ENCODE measurements at regions not wholly inside any gene's neighbourhood (a gene's known extent, or its start where the extent isn't known, plus 50 kb on each side); places are given as distances from the start of the nearest gene placed in this dataset.
A peak's percentile ranks its signal among the peaks of the same experiment; 100 is the strongest.

DNA sequence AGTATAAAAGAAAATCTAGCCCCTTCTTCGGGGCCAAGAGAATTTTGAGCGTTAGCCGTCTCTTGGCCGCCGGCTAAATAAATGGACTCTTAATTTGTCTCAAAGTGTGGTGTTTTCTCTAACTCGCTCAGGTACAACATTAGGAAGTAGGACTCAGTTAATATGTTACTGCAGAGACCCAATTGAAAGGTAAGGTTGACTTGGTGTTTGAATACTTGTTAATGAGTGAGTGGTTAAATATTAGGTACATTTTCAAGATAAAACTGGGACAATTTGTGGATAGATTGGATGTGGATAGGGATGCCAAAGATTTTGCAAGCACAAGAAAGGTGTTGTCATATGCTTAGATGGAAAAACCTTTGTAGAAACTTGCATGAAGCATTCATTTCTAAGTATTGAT lies 1177.3 kb upstream of the CDH18 start:
- no peak for TF ChIP-seq POLR2A (IDR thresholded peaks at IDR 0.05; ENCODE audit: low read depth, low read length)
- no peak for DNase-seq (ENCODE audit: insufficient read length, low spot score)
- no peak for FAIRE-seq

GRCh38 chr5:21164425-21164824 lies 1176.4 kb upstream of the CDH18 start:
- no peak for FAIRE-seq
- no peak for TF ChIP-seq POLR2A (IDR thresholded peaks at IDR 0.05; ENCODE audit: low read depth, low read length)

GRCh38 chr5:21159510-21160059 lies 1171.6 kb upstream of the CDH18 start:
- no peak for TF ChIP-seq POLR2A (IDR thresholded peaks at IDR 0.05; ENCODE audit: low read depth, low read length)
- DNase-seq (ENCODE audit: insufficient read length, low spot score) (no peak), FAIRE-seq (no peak)

More at GRCh38 chr5:21164425-21164824, 1176.4 kb upstream of the CDH18 start:
- DNase-seq (ENCODE audit: insufficient read length, low spot score): no peak

DNA sequence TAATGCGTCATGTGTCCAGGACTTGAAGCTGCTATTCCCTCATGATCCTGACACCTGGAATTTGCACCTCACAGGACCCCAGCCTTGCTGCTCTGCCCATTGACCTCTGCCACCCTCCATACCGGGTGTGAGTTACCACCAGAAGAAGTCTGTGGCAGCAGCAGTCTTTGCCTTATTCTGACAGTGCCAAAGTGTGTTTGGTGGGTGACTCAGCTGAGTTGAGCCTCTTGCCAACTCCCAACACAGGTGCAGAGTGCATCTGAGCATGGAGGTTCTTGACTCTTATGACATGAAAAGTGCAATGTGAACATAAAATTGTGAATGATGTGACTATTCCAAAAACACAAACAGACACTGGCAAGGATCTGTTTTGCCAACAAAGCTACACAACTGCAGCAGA lies 1166.5 kb upstream of the CDH18 start:
- DNase-seq (ENCODE audit: insufficient read length, low spot score) (no peak), FAIRE-seq (peak; percentile 98)
- no peak for TF ChIP-seq POLR2A (IDR thresholded peaks at IDR 0.05; ENCODE audit: low read depth, low read length)

- peak; percentile 17 for DNase-seq (ENCODE audit: insufficient read length, low spot score)
- peak; percentile 100 for FAIRE-seq
- TF ChIP-seq POLR2A (IDR thresholded peaks at IDR 0.05; ENCODE audit: low read depth, low read length): no peak
These were observed 1164.6 kb upstream of the CDH18 start for GRCh38 chr5:21152611-21153010.

DNA sequence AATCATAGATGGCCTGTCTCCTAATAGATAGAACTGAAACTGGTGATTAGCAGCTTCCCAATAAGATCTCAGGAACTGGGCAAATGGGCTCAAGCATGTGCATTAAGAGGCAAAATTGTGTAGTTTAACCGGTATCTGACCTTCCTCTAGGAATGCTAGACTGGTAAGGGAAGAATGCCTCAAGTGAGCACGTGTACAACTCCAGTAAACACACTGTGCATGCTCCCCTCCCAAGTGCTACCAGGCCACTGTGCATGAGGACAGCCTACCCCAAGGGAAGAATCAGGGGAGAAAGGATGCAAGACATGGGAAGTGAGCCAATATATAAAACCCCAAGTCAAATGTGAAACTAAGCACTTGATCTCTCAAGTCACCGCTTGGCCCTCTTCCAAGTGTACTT lies 1157.4 kb upstream of the CDH18 start:
- FAIRE-seq (peak; percentile 36), DNase-seq (ENCODE audit: insufficient read length, low spot score) (no peak)
- no peak for TF ChIP-seq POLR2A (IDR thresholded peaks at IDR 0.05; ENCODE audit: low read depth, low read length)

DNA sequence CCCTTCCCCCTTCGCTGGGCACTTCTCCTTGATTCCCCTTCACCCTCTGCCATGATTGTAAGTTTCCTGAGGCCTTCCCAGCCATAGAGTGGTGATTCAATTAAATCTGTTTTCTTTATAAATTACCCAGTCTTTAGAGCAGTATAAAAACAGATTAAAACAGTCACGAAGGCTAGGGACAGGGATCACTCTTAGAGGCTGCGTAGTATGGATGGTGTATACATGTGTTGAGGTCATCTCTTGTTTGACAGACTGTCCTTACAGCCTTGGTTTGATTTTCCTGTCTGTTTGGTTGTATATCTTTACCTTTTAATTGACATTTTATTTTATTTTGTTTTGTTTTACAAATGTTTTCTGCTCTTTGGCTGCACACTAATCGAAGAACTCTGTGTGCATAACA lies 1155.7 kb upstream of the CDH18 start:
- no peak for FAIRE-seq
- DNase-seq (ENCODE audit: insufficient read length, low spot score): no peak
- TF ChIP-seq POLR2A (IDR thresholded peaks at IDR 0.05; ENCODE audit: low read depth, low read length): no peak

DNA sequence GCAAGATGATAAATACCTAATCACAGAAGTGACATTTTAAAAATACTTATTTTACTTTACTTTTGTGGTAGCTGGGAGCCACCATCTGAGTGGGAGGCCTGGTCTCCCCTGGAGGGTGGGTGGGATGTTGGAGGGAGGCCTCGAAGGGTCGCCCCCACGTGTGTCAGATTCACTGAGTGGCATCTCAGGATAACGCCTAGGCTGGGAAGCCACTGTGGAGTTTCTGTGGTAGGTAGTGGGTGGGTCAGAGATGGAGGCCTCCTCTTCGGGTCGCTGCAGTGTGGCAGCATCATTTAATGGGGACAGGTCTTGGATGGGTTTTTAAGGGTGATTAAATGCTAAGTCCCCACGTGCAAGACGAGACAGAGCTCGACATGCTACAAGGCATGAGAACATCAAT lies 1154.8 kb upstream of the CDH18 start:
- no peak for TF ChIP-seq POLR2A (IDR thresholded peaks at IDR 0.05; ENCODE audit: low read depth, low read length)
- DNase-seq (ENCODE audit: insufficient read length, low spot score): no peak
- FAIRE-seq: no peak

GRCh38 chr5:21140987-21141386 lies 1153.0 kb upstream of the CDH18 start:
- DNase-seq (ENCODE audit: insufficient read length, low spot score) (no peak), FAIRE-seq (no peak)

GRCh38 chr5:21126236-21126635 lies 1138.2 kb upstream of the CDH18 start:
- no peak for DNase-seq (ENCODE audit: insufficient read length, low spot score)
- FAIRE-seq: no peak
- no peak for TF ChIP-seq POLR2A (IDR thresholded peaks at IDR 0.05; ENCODE audit: low read depth, low read length)

More at GRCh38 chr5:21140987-21141386, 1153.0 kb upstream of the CDH18 start:
- no peak for TF ChIP-seq POLR2A (IDR thresholded peaks at IDR 0.05; ENCODE audit: low read depth, low read length)

DNA sequence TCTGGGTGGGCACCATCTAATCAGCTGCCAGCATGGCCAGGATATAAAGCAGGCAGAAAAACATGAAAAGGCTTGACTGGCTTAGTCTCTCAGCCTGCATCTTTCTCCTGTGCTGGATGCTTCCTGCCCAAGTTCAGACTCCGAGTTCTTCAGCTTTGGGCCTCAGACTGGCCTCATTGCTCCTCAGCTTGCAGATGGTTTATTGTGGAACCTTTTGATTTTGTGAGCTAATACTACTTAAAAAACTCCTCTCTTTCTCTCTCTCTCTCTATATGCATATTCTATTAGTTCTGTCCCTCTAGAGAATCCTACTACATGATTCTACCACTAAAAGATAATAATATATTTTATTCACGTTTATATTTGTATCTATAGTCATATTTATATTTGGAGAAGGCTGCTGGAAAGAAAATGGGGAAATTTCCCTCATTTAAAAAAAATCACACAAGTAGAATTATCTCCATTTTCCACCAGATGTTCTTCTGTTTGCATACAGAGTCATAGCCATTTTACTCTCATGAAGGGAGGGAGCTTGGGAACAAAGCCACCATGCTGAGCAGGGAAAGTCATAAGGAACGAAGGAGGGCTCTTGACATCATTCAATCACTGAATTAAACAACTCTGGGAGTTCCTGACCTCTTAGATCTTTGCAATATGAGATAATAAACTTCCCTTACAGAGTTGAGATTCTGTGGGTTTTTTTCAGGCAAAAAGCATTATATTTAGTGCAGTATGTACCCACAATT lies 1137.4 kb upstream of the CDH18 start:
- no peak for TF ChIP-seq POLR2A (IDR thresholded peaks at IDR 0.05; ENCODE audit: low read depth, low read length)
- DNase-seq (ENCODE audit: insufficient read length, low spot score) (no peak), FAIRE-seq (no peak)

- DNase-seq (ENCODE audit: insufficient read length, low spot score) (no peak), FAIRE-seq (no peak)
- TF ChIP-seq POLR2A (IDR thresholded peaks at IDR 0.05; ENCODE audit: low read depth, low read length): no peak
These were observed 1133.2 kb upstream of the CDH18 start for GRCh38 chr5:21121213-21121612.

GRCh38 chr5:21097661-21098060 lies 1109.7 kb upstream of the CDH18 start:
- FAIRE-seq (no peak), DNase-seq (ENCODE audit: insufficient read length, low spot score) (no peak)

DNA sequence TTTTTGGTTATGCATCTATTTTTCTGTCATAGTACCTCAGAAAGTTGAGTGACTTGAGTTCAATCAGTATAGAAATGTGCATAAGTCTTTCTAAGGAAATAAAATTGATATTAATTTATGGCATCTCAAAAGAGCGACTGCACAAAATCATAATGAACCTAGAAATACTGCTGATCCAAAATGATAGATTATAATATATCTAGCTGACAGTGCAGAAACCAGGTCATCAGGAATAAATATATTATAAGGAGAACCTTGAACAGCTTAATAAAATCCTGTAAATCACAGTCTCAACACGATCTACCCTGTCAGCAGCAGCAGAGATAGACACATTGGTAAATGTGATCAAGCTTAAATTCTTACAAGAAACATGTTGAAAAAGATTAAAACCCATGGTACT lies 1106.6 kb upstream of the CDH18 start:
- no peak for TF ChIP-seq POLR2A (IDR thresholded peaks at IDR 0.05; ENCODE audit: low read depth, low read length)
- FAIRE-seq (no peak), DNase-seq (ENCODE audit: insufficient read length, low spot score) (no peak)

More at GRCh38 chr5:21097661-21098060, 1109.7 kb upstream of the CDH18 start:
- TF ChIP-seq POLR2A (IDR thresholded peaks at IDR 0.05; ENCODE audit: low read depth, low read length): no peak

GRCh38 chr5:21087766-21088165 lies 1099.8 kb upstream of the CDH18 start:
- no peak for DNase-seq (ENCODE audit: insufficient read length, low spot score)
- TF ChIP-seq POLR2A (IDR thresholded peaks at IDR 0.05; ENCODE audit: low read depth, low read length): no peak
- FAIRE-seq: no peak
